CD14-positive monocyte (primary cell): ENCODE measurements at regions not wholly inside any gene's neighbourhood (a gene's known extent, or its start where the extent isn't known, plus 50 kb on each side); places are given as distances from the start of the nearest gene placed in this dataset.

Experiments used
- DNase-seq, 3 donors: peaks; one replicate each; pipeline ENCODE4 v3.0.0-alpha.2; 2011 to 2022
- H2AFZ ChIP-seq: 2 replicates; pipeline ENCODE4 v1.6.0; 2012; ENCODE audit warnings: mild to moderate bottlenecking, low read depth, low read length, inconsistent platforms; ENCODE audit not compliant: insufficient read depth, poor library complexity, severe bottlenecking
- H3K27ac ChIP-seq, 2 donors: 1 replicate in 1 of 2; 2 replicates in 1 of 2; pipeline ENCODE4 v1.5.1; 2012 to 2013; ENCODE audit warnings: low read length in 2 of 2, control low read depth in 1 of 2, inconsistent platforms in 1 of 2, low read depth in 1 of 2, mild to moderate bottlenecking in 1 of 2
- H3K27me3 ChIP-seq, 2 donors: one replicate each; pipeline versions ENCODE4 v1.6.0 to v1.6.1; 2011 to 2013; ENCODE audit warnings: low read length in 2 of 2; ENCODE audit not compliant: control insufficient read depth in 2 of 2, insufficient read depth in 2 of 2
- H3K36me3 ChIP-seq, 2 donors: replicated peaks in 1 of 2; 1 replicate in 1 of 2; 2 replicates in 1 of 2; pipeline versions ENCODE4 v1.5.1 to v1.6.1; 2012 to 2013; ENCODE audit warnings: low read length in 2 of 2, control low read depth in 1 of 2, inconsistent platforms in 1 of 2, mild to moderate bottlenecking in 1 of 2; ENCODE audit not compliant: insufficient read depth in 2 of 2, control insufficient read depth in 1 of 2
- H3K4me1 ChIP-seq, 2 donors: 1 replicate in 1 of 2; 2 replicates in 1 of 2; pipeline versions ENCODE4 v1.5.1 to v1.6.1; 2012 to 2013; ENCODE audit warnings: low read length in 2 of 2, control low read depth in 1 of 2, inconsistent platforms in 1 of 2, mild to moderate bottlenecking in 1 of 2, moderate library complexity in 1 of 2; ENCODE audit not compliant: insufficient read depth in 2 of 2, control insufficient read depth in 1 of 2
- H3K4me2 ChIP-seq: replicated peaks from 2 replicates; pipeline ENCODE3; 2012; ENCODE audit warnings: low read length, moderate library complexity, mild to moderate bottlenecking; ENCODE audit not compliant: poor library complexity, severe bottlenecking; ENCODE audit errors: extremely low read depth
- H3K4me3 ChIP-seq, 3 experiments: fragments of 200-600 bp in 1 of 3; sonication (generic) in 1 of 3; replicated peaks in 1 of 3; 1 replicate in 2 of 3; 2 replicates in 1 of 3; pipeline ENCODE4 v1.5.1; 2011 to 2013; ENCODE audit warnings: low read length in 3 of 3, mild to moderate bottlenecking in 3 of 3, control low read depth in 2 of 3, low read depth in 2 of 3, inconsistent platforms in 1 of 3, moderate library complexity in 1 of 3
- H3K79me2 ChIP-seq: 2 replicates; pipeline ENCODE4 v1.6.0; 2012; ENCODE audit warnings: mild to moderate bottlenecking, control low read depth, inconsistent platforms, low read length, moderate library complexity; ENCODE audit not compliant: insufficient read depth
- H3K9ac ChIP-seq: 2 replicates; pipeline ENCODE4 v1.6.0; 2017; ENCODE audit warnings: low read length, mild to moderate bottlenecking; ENCODE audit not compliant: insufficient read depth, poor library complexity, severe bottlenecking
- H3K9me3 ChIP-seq, 2 donors: replicated peaks in 1 of 2; 1 replicate in 1 of 2; 2 replicates in 1 of 2; pipeline versions ENCODE4 v1.5.1 to v1.6.1; 2012 to 2013; ENCODE audit warnings: low read length in 2 of 2, control low read depth in 1 of 2; ENCODE audit not compliant: control insufficient read depth in 1 of 2, insufficient read depth in 1 of 2
- H4K20me1 ChIP-seq: 2 replicates; pipeline ENCODE4 v1.6.0; 2012; ENCODE audit warnings: mild to moderate bottlenecking, low read length, control low read depth, moderate library complexity; ENCODE audit not compliant: insufficient read depth
- H3K27ac Mint-ChIP-seq, 7 donors: one replicate each; pipeline ENCODE4 v1.8.0; 2020; ENCODE audit warnings: mild to moderate bottlenecking in 7 of 7, mixed read lengths in 7 of 7, moderate library complexity in 6 of 7, inconsistent platforms in 2 of 7
- H3K27me3 Mint-ChIP-seq, 3 donors: one replicate each; pipeline ENCODE4 v1.8.0; 2021 to 2022; ENCODE audit warnings: low read depth in 3 of 3, mild to moderate bottlenecking in 3 of 3, mixed read lengths in 3 of 3, moderate library complexity in 3 of 3, inconsistent platforms in 1 of 3
- H3K36me3 Mint-ChIP-seq, 2 donors: one replicate each; pipeline ENCODE4 v1.8.0; 2020; ENCODE audit warnings: mixed read lengths in 2 of 2, inconsistent platforms in 1 of 2, mild to moderate bottlenecking in 1 of 2
- H3K4me1 Mint-ChIP-seq: one replicate; pipeline ENCODE4 v1.8.0; 2020; ENCODE audit warnings: mild to moderate bottlenecking, mixed read lengths
- H3K4me3 Mint-ChIP-seq, 2 donors: one replicate each; pipeline ENCODE4 v1.8.0; 2020; ENCODE audit warnings: mild to moderate bottlenecking in 2 of 2, mixed read lengths in 2 of 2, moderate library complexity in 1 of 2
- H3K9me3 Mint-ChIP-seq, 7 donors: one replicate each; pipeline ENCODE4 v1.8.0; 2020 to 2022; ENCODE audit warnings: mixed read lengths in 7 of 7, mild to moderate bottlenecking in 6 of 7, moderate library complexity in 6 of 7, inconsistent platforms in 2 of 7
- CTCF ChIP-seq: fragments of 200-600 bp; IDR thresholded peaks from one replicate; pipeline ENCODE4 v1.8.0; 2022; ENCODE audit warnings: antibody characterized with exemption, mild to moderate bottlenecking
- WGBS: methylation state at CpG from one replicate; pipeline ENCODE4 v1.1.5; 2013; ENCODE audit warnings: missing lambda C conversion rate; ENCODE audit not compliant: insufficient coverage; 5-methylcytosine and 5-hydroxymethylcytosine counted together
- intact Hi-C, 2 donors: fragments of 100-400 bp; cut with micrococcal nuclease; formaldehyde crosslinking; loops; one replicate each; pipeline versions ENCODE4 v1.15.0 to v1.15.1; 2023

- no peak for TF ChIP-seq CTCF
- no peaks in the 10 kb centered on the region for H3K4me1 Mint-ChIP-seq
- H3K36me3 Mint-ChIP-seq = no peaks in the 10 kb centered on the region
- DNase-seq = no peak
- intact Hi-C loops = no loop called here
- no peaks in the 10 kb centered on the region for H3K9me3 ChIP-seq
- H3K9ac ChIP-seq = no peak overlapping the region
- H3K9me3 Mint-ChIP-seq = no peaks in the 10 kb centered on the region
- H4K20me1 ChIP-seq = no peaks in the 10 kb centered on the region
- no CpG with 5 or more reads among the region's 3 CpGs for WGBS
- H3K27me3 Mint-ChIP-seq = no peaks in the 10 kb centered on the region
- no peak overlapping the region for H3K27ac ChIP-seq
- H3K4me3 Mint-ChIP-seq = no peak overlapping the region
- H3K4me1 ChIP-seq = no peaks in the 10 kb centered on the region
- no peak overlapping the region for H3K4me2 ChIP-seq
- no peak overlapping the region for H2AFZ ChIP-seq
- H3K27ac Mint-ChIP-seq = no peak overlapping the region
- no peaks in the 10 kb centered on the region for H3K36me3 ChIP-seq
- H3K79me2 ChIP-seq = no peaks in the 10 kb centered on the region
- no peaks in the 10 kb centered on the region for H3K27me3 ChIP-seq
- H3K4me3 ChIP-seq = no peak overlapping the region
Observed at GRCh38 chrY:19059733-19060132, 286.2 kb upstream of the HSFY2 start.

GRCh38 chrY:19058831-19059370 is 285.4 kb upstream of the HSFY2 start:
- Histone ChIP-seq H2AFZ (no peak overlapping the region), H4K20me1 (no peaks in the 10 kb centered on the region), H3K9ac (no peak overlapping the region), H3K4me3 (no peak overlapping the region), H3K9me3 (no peaks in the 10 kb centered on the region), H3K27ac (no peak overlapping the region), H3K4me2 (no peak overlapping the region), H3K4me1 (no peaks in the 10 kb centered on the region), H3K36me3 (no peaks in the 10 kb centered on the region), H3K27me3 (no peaks in the 10 kb centered on the region), H3K79me2 (no peaks in the 10 kb centered on the region)
- no peak for DNase-seq
- no peak overlapping the region for H3K4me3 Mint-ChIP-seq
- H3K9me3 Mint-ChIP-seq = no peaks in the 10 kb centered on the region
- no CpG with 5 or more reads among the region's 4 CpGs for WGBS
- no peak for TF ChIP-seq CTCF
- H3K27me3 Mint-ChIP-seq = no peaks in the 10 kb centered on the region
- no peak overlapping the region for H3K27ac Mint-ChIP-seq
- H3K36me3 Mint-ChIP-seq = no peaks in the 10 kb centered on the region
- intact Hi-C loops = no loop called here
- H3K4me1 Mint-ChIP-seq = no peaks in the 10 kb centered on the region
